Common myeloid progenitor, CD34-positive (primary cell): ENCODE measurements at regions not wholly inside any gene's neighbourhood (a gene's known extent, or its start where the extent isn't known, plus 50 kb on each side); places are given as distances from the start of the nearest gene placed in this dataset.
"Not testable (repeated sequence)": the region's sequence is repeated elsewhere in the genome, so short reads cannot be mapped to it uniquely, and the experiment has no call there.

ENCODE experiments used
- CTCF ChIA-PET: fragments of 350-600 bp; sonication (Branson Sonifier 250); formaldehyde crosslinking; loops from one replicate; lab custom pipeline; 2021; ENCODE audit warnings: antibody characterized with exemption; lab: Charles Lee
- POLR2A ChIA-PET: fragments of 350-600 bp; sonication (Branson Sonifier 250); formaldehyde crosslinking; loops from one replicate; lab custom pipeline; 2021; ENCODE audit warnings: antibody characterized with exemption; lab: Charles Lee
- DNase-seq, 3 donors: peaks; one replicate each; pipeline versions ENCODE4 v3.0.0 to v3.0.0-alpha.2; 2013
- H3K27ac ChIP-seq, 2 experiments: 1 replicate in 1 of 2; 2 replicates in 1 of 2; pipeline ENCODE4 v1.7.0; 2013; ENCODE audit warnings: inconsistent platforms in 2 of 2, low read length in 2 of 2, mild to moderate bottlenecking in 2 of 2, low read depth in 1 of 2, moderate library complexity in 1 of 2; ENCODE audit not compliant: severe bottlenecking in 2 of 2, insufficient read depth in 1 of 2, poor library complexity in 1 of 2
- H3K27me3 ChIP-seq, 5 experiments: replicated peaks in 2 of 5; 1 replicate in 3 of 5; 2 replicates in 2 of 5; pipeline versions ENCODE4 v1.6.1 to v1.7.0; 2013; ENCODE audit warnings: low read length in 4 of 5, mild to moderate bottlenecking in 2 of 5, moderate library complexity in 2 of 5, inconsistent platforms in 1 of 5; ENCODE audit not compliant: insufficient read depth in 5 of 5, control insufficient read depth in 4 of 5
- H3K36me3 ChIP-seq, 4 experiments: 1 replicate in 2 of 4; 2 replicates in 2 of 4; pipeline versions ENCODE4 v1.6.1 to v1.7.0; 2013; ENCODE audit warnings: low read length in 3 of 4, control low read depth in 1 of 4, mild to moderate bottlenecking in 1 of 4; ENCODE audit not compliant: control insufficient read depth in 4 of 4, insufficient read depth in 4 of 4
- H3K4me1 ChIP-seq, 4 experiments: 1 replicate in 3 of 4; 2 replicates in 1 of 4; pipeline versions ENCODE4 v1.6.1 to v1.7.1; 2013; ENCODE audit warnings: low read length in 3 of 4, mild to moderate bottlenecking in 3 of 4, control low read depth in 1 of 4, inconsistent platforms in 1 of 4, moderate library complexity in 1 of 4; ENCODE audit not compliant: control insufficient read depth in 4 of 4, insufficient read depth in 4 of 4; ENCODE audit errors: control extremely low read depth in 1 of 4
- H3K4me3 ChIP-seq, 7 experiments: 1 replicate in 4 of 7; 2 replicates in 3 of 7; pipeline versions ENCODE4 v1.5.1 to v1.7.0; 2013; ENCODE audit warnings: mild to moderate bottlenecking in 7 of 7, low read length in 6 of 7, moderate library complexity in 6 of 7, inconsistent platforms in 2 of 7, low read depth in 2 of 7, control low read depth in 1 of 7; ENCODE audit not compliant: insufficient read depth in 4 of 7, control insufficient read depth in 1 of 7; ENCODE audit errors: extremely low read depth in 1 of 7
- H3K9me3 ChIP-seq, 5 experiments: 1 replicate in 4 of 5; 2 replicates in 1 of 5; pipeline versions ENCODE4 v1.6.1 to v1.7.1; 2013; ENCODE audit warnings: low read length in 4 of 5, mild to moderate bottlenecking in 2 of 5, inconsistent platforms in 1 of 5, low read depth in 1 of 5, moderate library complexity in 1 of 5; ENCODE audit not compliant: control insufficient read depth in 4 of 5, insufficient read depth in 2 of 5; ENCODE audit errors: control extremely low read depth in 1 of 5
- WGBS: methylation state at CpG from one replicate; pipeline ENCODE4 v1.1.5; 2013; ENCODE audit not compliant: insufficient coverage; 5-methylcytosine and 5-hydroxymethylcytosine counted together

DNA sequence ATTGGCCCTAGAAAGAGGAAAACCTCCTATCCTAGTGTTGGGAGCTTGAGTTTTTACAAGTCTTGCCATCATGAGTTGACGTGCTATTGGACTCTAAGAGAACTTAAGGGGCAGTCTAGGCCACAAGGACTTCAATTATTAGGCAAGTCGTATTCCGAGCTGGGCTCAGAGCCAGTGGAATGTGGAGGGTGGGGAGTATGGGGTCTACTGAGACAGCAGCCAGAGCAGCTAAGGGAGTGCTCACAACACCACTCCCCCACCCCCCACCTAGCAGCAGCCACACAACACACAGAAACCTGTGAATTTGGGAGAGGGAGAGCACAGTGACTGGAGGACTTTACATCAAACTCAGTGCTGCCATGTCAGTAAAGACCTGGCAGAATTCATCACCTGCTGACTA lies 62.0 kb upstream of the ZNG1F start:
- CTCF ChIA-PET, POLR2A ChIA-PET, H3K27ac ChIP-seq, H3K4me1 ChIP-seq, H3K27me3 ChIP-seq, H3K9me3 ChIP-seq, H3K36me3 ChIP-seq, DNase-seq, H3K4me3 ChIP-seq: not testable (repeated sequence)
- WGBS = no CpG with 5 or more reads among the region's 3 CpGs

GRCh38 chr9:41246702-41247101 lies 57.6 kb upstream of the ZNG1F start:
- WGBS = no CpG with 5 or more reads among the region's 4 CpGs
- H3K27me3 ChIP-seq, H3K36me3 ChIP-seq, H3K9me3 ChIP-seq, H3K27ac ChIP-seq, H3K4me3 ChIP-seq, POLR2A ChIA-PET, DNase-seq, CTCF ChIA-PET, H3K4me1 ChIP-seq: not testable (repeated sequence)
